Activated T-cell treated with anti-CD3 and anti-CD28 coated beads, Interleukin-2, amount 50 U/mL, for 72 hours (primary cell): ENCODE measurements at regions not wholly inside any gene's neighbourhood (a gene's known extent, or its start where the extent isn't known, plus 50 kb on each side); places are given as distances from the start of the nearest gene placed in this dataset.
"Not testable (repeated sequence)": the region's sequence is repeated elsewhere in the genome, so short reads cannot be mapped to it uniquely, and the experiment has no call there.

Experiments used
- ATAC-seq, 2 donors: fragments of 150-1000 bp; cut with Tn5 transposase; replicated peaks in 1 of 2; 2 replicates each; pipeline ENCODE4 v1.10.0; 2021; ENCODE audit warnings: moderate library complexity in 2 of 2, mild to moderate bottlenecking in 1 of 2
- DNase-seq, 2 donors: peaks; one replicate each; pipeline ENCODE4 v3.0.0; 2021 to 2022; ENCODE audit warnings: mixed read lengths in 1 of 2
- H3K27ac Mint-ChIP-seq: one replicate; pipeline ENCODE4 v1.8.0; 2022; ENCODE audit warnings: mild to moderate bottlenecking, moderate library complexity, mixed read lengths
- H3K27me3 Mint-ChIP-seq: one replicate; pipeline ENCODE4 v1.8.0; 2022; ENCODE audit warnings: low read depth, mixed read lengths
- H3K36me3 Mint-ChIP-seq, 2 donors: one replicate each; pipeline ENCODE4 v1.8.0; 2022; ENCODE audit warnings: mixed read lengths in 2 of 2, mild to moderate bottlenecking in 1 of 2; ENCODE audit not compliant: insufficient read depth in 2 of 2
- H3K4me1 Mint-ChIP-seq: one replicate; pipeline ENCODE4 v1.8.0; 2022; ENCODE audit warnings: low read depth, mixed read lengths
- H3K4me3 Mint-ChIP-seq, 2 donors: one replicate each; pipeline ENCODE4 v1.8.0; 2022; ENCODE audit warnings: mild to moderate bottlenecking in 2 of 2, mixed read lengths in 2 of 2, moderate library complexity in 2 of 2
- H3K9me3 Mint-ChIP-seq, 2 donors: one replicate each; pipeline ENCODE4 v1.8.0; 2022; ENCODE audit warnings: mixed read lengths in 2 of 2

DNA sequence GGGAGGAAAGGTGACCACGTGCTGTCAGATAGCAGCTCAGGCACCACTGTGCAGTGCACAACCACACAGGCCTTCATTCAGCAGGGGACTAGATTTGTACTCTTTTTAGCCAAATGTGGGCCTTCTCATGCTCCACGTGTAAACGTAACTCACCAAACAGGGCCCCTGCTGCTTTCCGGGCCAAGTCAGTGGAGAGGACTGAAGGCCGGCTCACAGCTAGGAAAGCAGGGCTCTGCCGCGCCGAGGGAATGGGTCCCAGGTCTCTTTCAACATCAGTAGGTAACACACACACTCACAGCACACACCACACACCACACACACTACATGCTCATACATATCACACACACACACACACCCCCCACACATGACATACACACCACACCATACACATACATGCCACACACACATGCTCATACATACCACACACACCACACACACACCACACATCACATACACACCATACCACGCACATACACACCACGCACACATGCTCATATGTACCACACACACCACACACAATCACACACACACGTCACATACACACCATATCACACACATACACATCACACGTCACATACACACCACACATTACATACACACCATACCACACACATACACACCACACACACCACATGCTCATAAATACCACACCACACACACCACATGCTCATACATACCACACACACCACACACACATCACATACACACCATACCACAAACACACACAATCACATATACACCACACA is 124.0 kb upstream of the ERG start:
- no peaks in the 10 kb centered on the region for H3K9me3 Mint-ChIP-seq

DNA sequence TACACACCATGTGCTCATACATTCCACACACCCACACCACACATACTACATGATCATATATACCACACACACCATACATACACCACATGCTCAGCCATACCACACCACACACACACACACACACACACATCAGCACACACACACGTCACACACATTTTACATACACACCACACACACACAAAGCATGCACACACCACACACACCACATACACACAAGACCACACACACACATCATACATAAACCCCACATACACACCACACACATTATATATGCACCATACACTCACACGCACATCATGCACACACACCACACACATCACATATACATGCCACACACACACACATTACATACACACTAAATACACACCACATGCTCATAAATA is 124.5 kb upstream of the ERG start:
- Mint-ChIP-seq H3K27ac (no peak overlapping the region), H3K4me3 (no peak overlapping the region), H3K36me3 (no peaks in the 10 kb centered on the region), H3K9me3 (no peaks in the 10 kb centered on the region), H3K4me1 (no peaks in the 10 kb centered on the region), H3K27me3 (peaks cover 4% of the 10 kb centered on the region)
- DNase-seq (no peak), ATAC-seq (no peak)

More for the DNA sequence above, 124.0 kb upstream of the ERG start:
- ATAC-seq (no peak), DNase-seq (no peak)
- Mint-ChIP-seq H3K4me1 (no peaks in the 10 kb centered on the region), H3K27me3 (peaks cover 9% of the 10 kb centered on the region), H3K27ac (no peak overlapping the region), H3K36me3 (no peaks in the 10 kb centered on the region), H3K4me3 (no peak overlapping the region)

DNA sequence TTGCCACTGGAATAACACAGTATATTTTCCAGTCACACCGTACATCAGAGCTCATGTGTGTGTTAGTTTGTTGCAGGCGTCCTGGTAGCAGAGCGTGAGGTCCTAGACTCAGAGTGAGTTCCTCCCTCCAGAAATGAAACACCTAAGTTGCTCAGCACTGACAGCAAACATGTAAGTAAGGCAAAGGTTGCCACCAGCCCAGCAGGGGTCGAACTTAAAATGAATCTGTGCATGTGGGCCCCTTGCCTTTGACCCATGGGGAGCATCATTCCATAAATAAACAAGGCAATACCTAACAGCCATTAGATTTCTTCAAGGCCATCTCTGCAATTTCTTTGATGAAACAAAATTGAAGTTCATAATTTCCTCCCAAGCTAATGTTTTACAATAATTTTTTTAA is 125.3 kb upstream of the ERG start:
- Mint-ChIP-seq H3K36me3 (no peaks in the 10 kb centered on the region), H3K4me3 (no peak overlapping the region), H3K27ac (no peak overlapping the region), H3K9me3 (no peaks in the 10 kb centered on the region), H3K27me3 (no peaks in the 10 kb centered on the region), H3K4me1 (no peaks in the 10 kb centered on the region)
- DNase-seq (no peak), ATAC-seq (no peak)

DNA sequence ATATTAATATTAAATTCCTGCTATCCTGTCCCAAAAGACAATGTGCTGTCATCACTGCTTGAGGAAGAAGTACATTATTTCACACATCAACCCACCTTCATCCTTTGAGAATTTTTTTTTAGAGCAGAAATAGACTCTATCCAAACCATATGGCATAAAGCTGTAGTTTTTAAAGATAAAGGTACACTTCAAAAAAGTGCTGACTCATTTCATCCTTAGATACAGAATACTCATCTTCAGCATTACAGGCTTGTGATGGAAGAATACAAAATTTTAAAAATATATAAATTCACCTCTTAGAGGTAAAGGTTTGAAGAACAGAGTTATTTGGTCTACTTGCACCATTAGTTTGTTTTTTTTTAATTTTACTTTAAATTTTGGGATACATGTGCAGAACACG is 126.7 kb upstream of the ERG start:
- Mint-ChIP-seq H3K27ac (no peak overlapping the region), H3K9me3 (peaks cover 1% of the 10 kb centered on the region in 2 donors), H3K36me3 (peaks cover 1 to 3% of the 10 kb centered on the region in 2 donors), H3K4me3 (no peak overlapping the region), H3K27me3 (no peaks in the 10 kb centered on the region), H3K4me1 (no peaks in the 10 kb centered on the region)
- ATAC-seq (no peak), DNase-seq (no peak)

DNA sequence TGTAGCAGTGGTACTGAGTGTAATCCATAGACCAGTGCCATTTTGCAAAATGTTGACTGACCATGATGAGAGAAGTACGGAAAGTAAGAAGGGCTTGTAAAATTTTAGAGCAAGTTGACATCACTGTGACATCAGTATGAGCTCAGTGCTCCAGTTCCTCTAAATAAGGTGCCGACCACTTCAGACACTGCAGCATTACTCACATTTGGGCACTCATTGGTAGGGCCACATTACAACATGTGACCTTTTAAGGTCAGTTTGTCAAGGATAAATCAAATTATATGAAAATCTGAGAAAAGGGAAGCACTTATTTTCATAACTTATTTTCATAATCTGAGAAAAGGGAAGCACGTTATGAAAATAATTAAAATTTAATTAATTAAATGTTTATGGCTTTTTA is 128.0 kb upstream of the ERG start:
- no peak overlapping the region for H3K27ac Mint-ChIP-seq
- H3K36me3 Mint-ChIP-seq, result peaks cover 1 to 3% of the 10 kb centered on the region in 2 donors
- DNase-seq (no peak), ATAC-seq (no peak)
- peaks cover 8% of the 10 kb centered on the region for H3K4me1 Mint-ChIP-seq
- H3K27me3 Mint-ChIP-seq, result no peaks in the 10 kb centered on the region
- peaks cover 1 to 7% of the 10 kb centered on the region in 2 donors for H3K9me3 Mint-ChIP-seq
- H3K4me3 Mint-ChIP-seq, result no peak overlapping the region

DNA sequence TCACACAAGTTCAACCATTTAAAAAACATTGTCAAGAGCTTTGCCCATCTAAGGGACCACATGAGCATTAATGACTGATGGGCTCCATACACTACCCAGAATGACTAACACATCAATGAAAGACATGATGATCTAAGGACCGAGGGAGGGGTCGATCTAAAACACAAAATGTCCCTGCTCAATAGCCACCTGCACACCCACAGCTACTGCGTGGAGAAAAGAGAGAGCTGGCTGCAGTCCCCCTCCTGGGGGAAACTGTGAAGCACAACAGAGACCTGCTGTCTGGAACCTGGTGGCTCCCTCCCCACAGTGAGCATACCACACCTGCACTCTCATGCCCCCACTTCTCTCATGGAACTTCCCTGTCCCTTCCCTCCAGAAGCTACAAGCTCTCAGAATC is 130.1 kb upstream of the ERG start:
- Mint-ChIP-seq H3K36me3 (peaks cover 6% of the 10 kb centered on the region in 2 donors), H3K27ac (no peak overlapping the region), H3K4me3 (no peak overlapping the region), H3K27me3 (no peaks in the 10 kb centered on the region), H3K9me3 (peaks cover 5 to 11% of the 10 kb centered on the region in 2 donors), H3K4me1 (peaks cover 8% of the 10 kb centered on the region)
- DNase-seq, result no peak
- no peak for ATAC-seq

DNA sequence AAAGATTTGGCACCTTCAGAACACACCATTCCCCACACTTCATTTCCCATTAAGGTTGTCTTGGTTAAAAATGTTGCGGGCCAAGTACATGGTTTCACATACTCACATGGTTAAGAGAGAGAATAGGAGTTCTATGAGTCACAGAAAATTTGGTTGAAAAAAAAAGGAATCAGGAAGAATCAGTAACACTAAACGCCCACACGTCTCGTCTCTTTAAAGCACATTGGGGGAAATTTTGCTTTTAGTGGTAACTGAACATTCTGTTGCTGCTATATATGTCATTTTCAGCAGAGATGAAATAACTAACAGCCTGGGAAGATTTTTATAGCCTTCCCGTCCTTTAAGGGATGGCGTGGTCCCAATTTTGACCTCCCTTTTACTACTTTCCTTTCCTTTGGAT is 132.9 kb upstream of the ERG start:
- Mint-ChIP-seq H3K36me3 (peaks cover 11 to 12% of the 10 kb centered on the region in 2 donors), H3K9me3 (peaks cover 9 to 16% of the 10 kb centered on the region in 2 donors), H3K4me3 (no peak overlapping the region), H3K27me3 (peaks cover 16% of the 10 kb centered on the region), H3K27ac (no peak overlapping the region), H3K4me1 (peaks cover 8% of the 10 kb centered on the region)
- no peak for ATAC-seq
- no peak for DNase-seq

DNA sequence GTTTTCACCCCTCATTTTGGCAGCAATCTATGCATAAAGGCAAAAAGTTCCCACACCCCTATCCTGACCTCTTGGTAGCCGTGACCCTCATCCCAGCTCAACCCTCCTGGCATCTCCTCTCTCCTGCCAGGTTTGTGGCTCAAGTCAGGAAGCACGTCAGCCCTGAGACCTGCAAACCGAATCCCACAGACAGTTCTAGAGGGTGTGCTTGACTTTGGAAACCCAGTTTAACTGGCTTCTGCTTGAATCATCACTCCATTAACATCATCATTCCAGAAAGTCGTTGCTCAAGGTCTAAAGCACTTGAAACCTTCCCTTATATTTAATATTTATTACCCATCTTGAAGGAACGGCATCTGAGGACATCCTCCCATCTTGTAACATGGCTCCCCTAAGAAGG is 133.4 kb upstream of the ERG start:
- Mint-ChIP-seq H3K27ac (no peak overlapping the region), H3K4me3 (no peak overlapping the region), H3K36me3 (peaks cover 11 to 12% of the 10 kb centered on the region in 2 donors), H3K9me3 (peaks cover 9 to 16% of the 10 kb centered on the region in 2 donors), H3K4me1 (peaks cover 8% of the 10 kb centered on the region), H3K27me3 (peaks cover 21% of the 10 kb centered on the region)
- DNase-seq (no peak), ATAC-seq (no peak)

DNA sequence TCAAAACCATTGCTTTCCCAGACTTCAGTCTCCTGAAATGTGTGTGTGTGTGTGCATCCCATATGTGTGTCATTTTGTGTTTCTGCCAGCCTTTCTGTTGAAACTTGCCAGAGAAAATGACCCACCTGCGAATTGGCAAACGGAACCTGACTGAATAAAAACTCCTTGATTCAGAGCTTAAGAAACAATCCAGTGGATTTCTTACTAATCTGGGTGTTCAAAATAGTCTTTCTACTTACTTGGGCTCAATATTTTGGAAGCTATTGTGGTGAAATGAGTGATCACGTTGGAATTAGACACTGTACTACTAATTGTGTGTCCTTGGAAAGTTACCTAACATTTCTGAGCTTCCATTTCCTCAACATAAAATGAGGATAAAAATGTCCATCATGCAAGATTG is 138.9 kb upstream of the ERG start:
- H3K36me3 Mint-ChIP-seq, result peaks cover 10 to 22% of the 10 kb centered on the region in 2 donors
- no peak overlapping the region for H3K4me3 Mint-ChIP-seq
- peaks cover 19 to 20% of the 10 kb centered on the region in 2 donors for H3K9me3 Mint-ChIP-seq
- no peak for DNase-seq
- H3K27ac Mint-ChIP-seq, result no peak overlapping the region
- H3K4me1 Mint-ChIP-seq, result peaks cover 22% of the 10 kb centered on the region
- no peak for ATAC-seq
- H3K27me3 Mint-ChIP-seq, result peaks cover 37% of the 10 kb centered on the region

DNA sequence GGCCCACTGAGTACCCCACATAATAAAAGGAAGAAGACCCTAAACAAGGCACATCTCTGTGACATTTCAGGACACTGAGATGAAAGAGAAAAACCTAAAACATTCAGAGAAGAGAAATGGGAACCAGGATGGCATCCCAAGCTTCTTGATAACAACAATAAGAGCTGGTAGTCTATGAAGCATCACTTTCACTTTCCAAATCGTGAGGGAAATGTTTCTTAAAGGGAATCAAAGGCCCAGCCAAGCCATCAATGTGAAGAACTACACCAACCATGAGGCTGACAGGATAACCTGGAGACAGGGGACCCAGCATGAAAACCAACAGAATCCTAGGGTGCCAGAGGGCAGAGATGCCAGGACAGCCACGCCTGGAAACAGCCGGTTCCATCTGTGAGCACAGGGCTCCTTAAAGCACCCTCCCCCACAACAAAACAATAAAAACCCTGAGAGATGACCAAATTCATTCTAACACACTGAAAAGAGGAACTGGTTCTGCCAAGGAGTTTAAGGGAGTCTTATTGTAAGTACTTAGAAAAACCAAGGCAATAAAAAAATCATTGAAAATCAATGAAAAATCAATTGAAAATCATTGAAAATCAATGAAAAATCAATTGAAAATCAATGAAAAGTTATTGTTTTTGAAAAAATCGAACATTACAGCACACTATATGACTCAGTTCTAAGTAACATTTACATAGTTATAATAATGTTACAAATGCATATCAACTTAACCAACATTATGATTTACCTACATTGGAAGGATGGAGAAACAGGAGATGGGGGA is 141.5 kb upstream of the ERG start:
- peaks cover 7 to 17% of the 10 kb centered on the region in 2 donors for H3K36me3 Mint-ChIP-seq
- DNase-seq, result no peak
- ATAC-seq, result no peak
- H3K27me3 Mint-ChIP-seq, result peaks cover 32% of the 10 kb centered on the region
- peak overlapping the region; percentile 16 to 30 for H3K4me3 Mint-ChIP-seq
- no peak overlapping the region for H3K27ac Mint-ChIP-seq
- H3K4me1 Mint-ChIP-seq, result peaks cover 22% of the 10 kb centered on the region
- peaks cover 13 to 16% of the 10 kb centered on the region in 2 donors for H3K9me3 Mint-ChIP-seq

DNA sequence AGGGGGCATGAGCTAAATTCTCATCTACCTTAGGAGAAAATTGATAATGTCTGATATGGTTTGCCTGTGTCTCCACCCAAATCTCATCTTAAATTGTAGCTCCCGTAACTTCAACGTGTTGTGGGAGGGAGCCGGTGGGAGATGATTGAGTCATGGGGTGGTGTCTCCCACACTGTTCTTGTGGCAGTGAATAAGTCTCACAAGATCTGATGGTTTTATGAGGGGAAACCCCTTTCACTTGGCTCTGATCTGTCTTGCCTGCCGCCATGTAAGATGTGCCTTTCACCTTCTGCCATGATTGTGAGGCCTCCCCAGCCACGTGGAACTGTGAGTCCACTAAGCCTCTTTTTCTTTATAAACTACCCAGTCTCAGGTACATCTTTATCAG is 142.1 kb upstream of the ERG start:
- Mint-ChIP-seq H3K36me3 (peaks cover 5 to 16% of the 10 kb centered on the region in 2 donors), H3K9me3 (peaks cover 11 to 14% of the 10 kb centered on the region in 2 donors), H3K4me1 (peaks cover 24% of the 10 kb centered on the region), H3K27me3 (peaks cover 31% of the 10 kb centered on the region)
- not testable (repeated sequence) for ATAC-seq, DNase-seq, H3K4me3 Mint-ChIP-seq, H3K27ac Mint-ChIP-seq

DNA sequence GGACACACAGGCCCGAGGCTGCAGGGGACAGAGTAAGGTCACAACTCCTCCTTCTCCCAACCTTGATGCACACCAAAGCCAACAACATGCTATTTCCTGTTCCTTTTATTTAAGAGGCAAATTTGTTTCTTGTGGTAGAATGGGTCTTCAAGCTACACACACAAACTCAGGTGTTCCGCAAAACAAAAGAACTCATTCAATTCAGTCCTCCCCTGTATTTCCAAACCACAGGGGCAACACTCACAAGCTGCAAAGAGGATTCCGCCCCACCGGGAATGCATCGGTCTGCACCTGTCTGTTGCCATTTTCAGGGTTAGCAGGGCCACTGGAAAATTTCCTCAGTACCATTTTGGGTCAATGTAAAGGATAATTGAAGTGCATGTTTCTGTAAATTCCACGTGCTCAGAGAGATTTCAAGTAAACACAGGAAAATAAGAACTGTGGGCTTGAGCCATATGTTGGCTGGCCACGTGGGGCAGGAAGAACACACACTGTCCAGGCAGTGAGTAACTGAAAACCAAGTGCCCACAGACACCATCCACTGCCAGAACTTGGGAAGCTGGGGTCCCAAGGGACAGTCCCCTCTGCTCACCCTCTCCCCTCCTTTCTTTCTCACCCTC is 145.2 kb upstream of the ERG start:
- H3K4me1 Mint-ChIP-seq, result peaks cover 37% of the 10 kb centered on the region
- no peak for ATAC-seq
- no peak for DNase-seq
- no peak overlapping the region for H3K27ac Mint-ChIP-seq
- peaks cover 6 to 9% of the 10 kb centered on the region in 2 donors for H3K9me3 Mint-ChIP-seq
- peaks cover 20% of the 10 kb centered on the region for H3K27me3 Mint-ChIP-seq
- H3K4me3 Mint-ChIP-seq, result no peak overlapping the region
- peaks cover 2 to 13% of the 10 kb centered on the region in 2 donors for H3K36me3 Mint-ChIP-seq

DNA sequence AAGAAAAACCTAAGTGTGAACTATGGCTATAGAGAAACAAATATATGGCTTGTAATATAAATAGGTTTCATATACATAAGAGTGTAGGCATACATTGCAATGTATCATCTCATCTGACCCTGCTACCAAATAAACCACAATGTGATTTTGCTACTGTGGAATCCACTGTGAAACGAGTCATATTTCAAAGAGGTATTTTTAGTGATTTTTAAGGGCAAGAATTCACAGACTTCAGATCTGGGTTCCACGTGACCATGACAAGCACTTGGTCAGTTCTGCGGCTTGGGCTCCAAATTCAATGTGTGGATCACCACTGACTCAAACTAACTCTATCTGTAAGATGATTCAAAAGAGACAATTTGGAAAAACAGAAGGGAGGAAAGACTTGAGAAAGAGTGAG is 147.0 kb upstream of the ERG start:
- no peak overlapping the region for H3K27ac Mint-ChIP-seq
- peaks cover 4 to 6% of the 10 kb centered on the region in 2 donors for H3K9me3 Mint-ChIP-seq
- H3K27me3 Mint-ChIP-seq, result peaks cover 19% of the 10 kb centered on the region
- ATAC-seq (peak; percentile 23 to 52), DNase-seq (no peak)
- H3K4me3 Mint-ChIP-seq, result peak overlapping the region in 1 of 2 donors; percentile 29
- H3K36me3 Mint-ChIP-seq, result peaks cover 0 to 4% of the 10 kb centered on the region in 2 donors
- peaks cover 25% of the 10 kb centered on the region for H3K4me1 Mint-ChIP-seq
